Omental fat pad (tissue), 3 donors: ENCODE measurements at regions not wholly inside any gene's neighbourhood (a gene's known extent, or its start where the extent isn't known, plus 50 kb on each side); places are given as distances from the start of the nearest gene placed in this dataset.
A peak's percentile ranks its signal among the peaks of the same experiment; 100 is the strongest.

Experiments
- ATAC-seq: fragments of 150-250 bp; one replicate; pipeline ENCODE4 v1.9.1; 2016; ENCODE audit warnings: mild to moderate bottlenecking, moderate library complexity; ENCODE audit not compliant: low FRiP score
- DNase-seq: peaks from one replicate; pipeline ENCODE4 v3.0.0-alpha.2; 2019; ENCODE audit warnings: low spot score
- CTCF ChIP-seq, 3 donors: fragments of 450-650 bp; IDR thresholded peaks; one replicate each; pipeline ENCODE4 v1.5.1; 2016 to 2017; ENCODE audit warnings: antibody characterized with exemption in 3 of 3, mild to moderate bottlenecking in 3 of 3, moderate library complexity in 2 of 3

GRCh38 chr2:111705711-111706336 is 178.2 kb downstream of the ANAPC1 start:
- peak; percentile 64 for ATAC-seq
- DNase-seq: no peak
- no peak for TF ChIP-seq CTCF (IDR thresholded peaks at IDR 0.05)

GRCh38 chr2:111706481-111707001 is 177.5 kb downstream of the ANAPC1 start:
- no peak for TF ChIP-seq CTCF (IDR thresholded peaks at IDR 0.05)
- DNase-seq (no peak), ATAC-seq (peak; percentile 0)

GRCh38 chr2:111707700-111708099 is 176.3 kb downstream of the ANAPC1 start:
- ATAC-seq (no peak), DNase-seq (no peak)
- TF ChIP-seq CTCF (IDR thresholded peaks at IDR 0.05): no peak

- no peak for DNase-seq
- no peak for TF ChIP-seq CTCF (IDR thresholded peaks at IDR 0.05)
- ATAC-seq: no peak
Measured at GRCh38 chr2:111708476-111709180, 175.4 kb downstream of the ANAPC1 start.

- no peak for DNase-seq
- ATAC-seq: no peak
- TF ChIP-seq CTCF (IDR thresholded peaks at IDR 0.05): no peak
Measured at GRCh38 chr2:111709321-111709720, 174.7 kb downstream of the ANAPC1 start.

- DNase-seq: no peak
- no peak for ATAC-seq
- TF ChIP-seq CTCF (IDR thresholded peaks at IDR 0.05): no peak
Measured at GRCh38 chr2:111710085-111710484, 173.9 kb downstream of the ANAPC1 start.

GRCh38 chr2:111710613-111711012 is 173.4 kb downstream of the ANAPC1 start:
- ATAC-seq (no peak), DNase-seq (no peak)
- TF ChIP-seq CTCF (IDR thresholded peaks at IDR 0.05): no peak
